ENCODE measurements at regions not wholly inside any gene's neighbourhood (a gene's known extent, or its start where the extent isn't known, plus 50 kb on each side); places are given as distances from the start of the nearest gene placed in this dataset.

GRCh38 chr1:118563981-118564951 is 379.2 kb upstream of the SPAG17 start:
- TF ChIP-seq RFX5 (IDR thresholded peaks at IDR 0.05; ENCODE audit: low read depth, low read length), result no peak
- TF ChIP-seq, protein P1, sequence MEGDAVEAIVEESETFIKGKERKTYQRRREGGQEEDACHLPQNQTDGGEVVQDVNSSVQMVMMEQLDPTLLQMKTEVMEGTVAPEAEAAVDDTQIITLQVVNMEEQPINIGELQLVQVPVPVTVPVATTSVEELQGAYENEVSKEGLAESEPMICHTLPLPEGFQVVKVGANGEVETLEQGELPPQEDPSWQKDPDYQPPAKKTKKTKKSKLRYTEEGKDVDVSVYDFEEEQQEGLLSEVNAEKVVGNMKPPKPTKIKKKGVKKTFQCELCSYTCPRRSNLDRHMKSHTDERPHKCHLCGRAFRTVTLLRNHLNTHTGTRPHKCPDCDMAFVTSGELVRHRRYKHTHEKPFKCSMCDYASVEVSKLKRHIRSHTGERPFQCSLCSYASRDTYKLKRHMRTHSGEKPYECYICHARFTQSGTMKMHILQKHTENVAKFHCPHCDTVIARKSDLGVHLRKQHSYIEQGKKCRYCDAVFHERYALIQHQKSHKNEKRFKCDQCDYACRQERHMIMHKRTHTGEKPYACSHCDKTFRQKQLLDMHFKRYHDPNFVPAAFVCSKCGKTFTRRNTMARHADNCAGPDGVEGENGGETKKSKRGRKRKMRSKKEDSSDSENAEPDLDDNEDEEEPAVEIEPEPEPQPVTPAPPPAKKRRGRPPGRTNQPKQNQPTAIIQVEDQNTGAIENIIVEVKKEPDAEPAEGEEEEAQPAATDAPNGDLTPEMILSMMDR (conservative IDR thresholded peaks at IDR 0.05; ENCODE audit: low read depth, low read length), result no peak
- TF ChIP-seq CEBPB (IDR thresholded peaks at IDR 0.05; ENCODE audit: low read depth, low read length), result no peak
- no peak for TF ChIP-seq POLR2A (IDR thresholded peaks at IDR 0.05; ENCODE audit: low read depth, low read length)
- no peak for TF ChIP-seq NFE2L2 (IDR thresholded peaks at IDR 0.05; ENCODE audit: low read depth, low read length)
- TF ChIP-seq, protein P2, sequence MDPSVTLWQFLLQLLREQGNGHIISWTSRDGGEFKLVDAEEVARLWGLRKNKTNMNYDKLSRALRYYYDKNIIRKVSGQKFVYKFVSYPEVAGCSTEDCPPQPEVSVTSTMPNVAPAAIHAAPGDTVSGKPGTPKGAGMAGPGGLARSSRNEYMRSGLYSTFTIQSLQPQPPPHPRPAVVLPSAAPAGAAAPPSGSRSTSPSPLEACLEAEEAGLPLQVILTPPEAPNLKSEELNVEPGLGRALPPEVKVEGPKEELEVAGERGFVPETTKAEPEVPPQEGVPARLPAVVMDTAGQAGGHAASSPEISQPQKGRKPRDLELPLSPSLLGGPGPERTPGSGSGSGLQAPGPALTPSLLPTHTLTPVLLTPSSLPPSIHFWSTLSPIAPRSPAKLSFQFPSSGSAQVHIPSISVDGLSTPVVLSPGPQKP (IDR thresholded peaks at IDR 0.05; ENCODE audit: borderline replicate concordance, low read depth, low read length), result no peak
- no peak for TF ChIP-seq USF2 (IDR thresholded peaks at IDR 0.05; ENCODE audit: low read depth, low read length)
- no peak for TF ChIP-seq RCOR1 (IDR thresholded peaks at IDR 0.05; ENCODE audit: insufficient replicate concordance, low read length)
